Effector CD4-positive, alpha-beta T cell (primary cell): ENCODE measurements at regions not wholly inside any gene's neighbourhood (a gene's known extent, or its start where the extent isn't known, plus 50 kb on each side); places are given as distances from the start of the nearest gene placed in this dataset.

Experiments
- DNase-seq: peaks from one replicate; pipeline ENCODE4 v3.0.0-alpha.2; 2020

GRCh38 chr20:56976336-56976735 lies 290.1 kb downstream of the BMP7 start:
- DNase-seq: no peak

- no peak for DNase-seq
Observed at GRCh38 chr20:56978475-56978874, 288.0 kb downstream of the BMP7 start.

GRCh38 chr20:56979125-56979524 lies 287.3 kb downstream of the BMP7 start:
- no peak for DNase-seq

GRCh38 chr20:56981301-56981700 lies 285.1 kb downstream of the BMP7 start:
- no peak for DNase-seq

GRCh38 chr20:56983813-56984212 lies 282.6 kb downstream of the BMP7 start:
- DNase-seq: no peak

GRCh38 chr20:56985066-56985685 lies 281.3 kb downstream of the BMP7 start:
- no peak for DNase-seq

GRCh38 chr20:56986476-56986875 lies 280.0 kb downstream of the BMP7 start:
- no peak for DNase-seq

- no peak for DNase-seq
Observed at GRCh38 chr20:56986931-56987720, 279.3 kb downstream of the BMP7 start.

GRCh38 chr20:56987986-56988385 lies 278.5 kb downstream of the BMP7 start:
- no peak for DNase-seq

GRCh38 chr20:56988446-56988845 lies 278.0 kb downstream of the BMP7 start:
- no peak for DNase-seq

- DNase-seq: no peak
Observed at GRCh38 chr20:56989516-56989915, 276.9 kb downstream of the BMP7 start.

- DNase-seq: no peak
Observed at GRCh38 chr20:56993020-56993559, 273.4 kb downstream of the BMP7 start.

- DNase-seq: no peak
Observed at GRCh38 chr20:56994006-56994405, 272.4 kb downstream of the BMP7 start.

GRCh38 chr20:56995149-56995548 lies 271.3 kb downstream of the BMP7 start:
- no peak for DNase-seq

- no peak for DNase-seq
Observed at GRCh38 chr20:56995635-56996075, 270.8 kb downstream of the BMP7 start.

- DNase-seq: no peak
Observed at GRCh38 chr20:56996533-56996932, 269.9 kb downstream of the BMP7 start.

GRCh38 chr20:56998438-56998837 lies 268.0 kb downstream of the BMP7 start:
- no peak for DNase-seq

GRCh38 chr20:57000441-57000968 lies 265.9 kb downstream of the BMP7 start:
- no peak for DNase-seq

GRCh38 chr20:57001126-57001767 lies 265.2 kb downstream of the BMP7 start:
- no peak for DNase-seq

GRCh38 chr20:57002066-57002570 lies 264.3 kb downstream of the BMP7 start:
- DNase-seq: no peak

- DNase-seq: no peak
Observed at GRCh38 chr20:57003012-57003411, 263.4 kb downstream of the BMP7 start.

- DNase-seq: no peak
Observed at GRCh38 chr20:57004416-57004815, 262.0 kb downstream of the BMP7 start.
